NCI-H1417 treated with DMSO at 0.1 percent for 48 hours (cell line): ENCODE measurements at regions not wholly inside any gene's neighbourhood (a gene's known extent, or its start where the extent isn't known, plus 50 kb on each side); places are given as distances from the start of the nearest gene placed in this dataset.

Experiments used
- DNase-seq: peaks from one replicate; lab custom pipeline; 2025; lab: John Stamatoyannopoulos, UW

GRCh38 chr18:73735836-73736235 is 411.8 kb downstream of the FBXO15 start:
- no peak for DNase-seq

GRCh38 chr18:73733806-73734314 is 413.8 kb downstream of the FBXO15 start:
- DNase-seq = no peak

GRCh38 chr18:73733376-73733775 is 414.3 kb downstream of the FBXO15 start:
- no peak for DNase-seq

- DNase-seq = no peak
Measured at GRCh38 chr18:73728657-73729056, 419.0 kb downstream of the FBXO15 start.

GRCh38 chr18:73724958-73725357 is 422.7 kb downstream of the FBXO15 start:
- DNase-seq = no peak

- DNase-seq = no peak
Measured at GRCh38 chr18:73719611-73720010, 428.0 kb downstream of the FBXO15 start.

- DNase-seq = no peak
Measured at GRCh38 chr18:73717570-73717969, 430.1 kb downstream of the FBXO15 start.

- no peak for DNase-seq
Measured at GRCh38 chr18:73715210-73715670, 432.4 kb downstream of the FBXO15 start.

- DNase-seq = no peak
Measured at GRCh38 chr18:73714466-73714865, 433.2 kb downstream of the FBXO15 start.

GRCh38 chr18:73711256-73711655 is 436.4 kb downstream of the FBXO15 start:
- no peak for DNase-seq

GRCh38 chr18:73708591-73708990 is 439.0 kb downstream of the FBXO15 start:
- DNase-seq = no peak

GRCh38 chr18:73707035-73707434 is 440.6 kb downstream of the FBXO15 start:
- DNase-seq = no peak

GRCh38 chr18:73697353-73697752 is 450.3 kb downstream of the FBXO15 start:
- no peak for DNase-seq

GRCh38 chr18:73696698-73697097 is 450.9 kb downstream of the FBXO15 start:
- DNase-seq = no peak

GRCh38 chr18:73696171-73696570 is 451.5 kb downstream of the FBXO15 start:
- DNase-seq = no peak

- DNase-seq = no peak
Measured at GRCh38 chr18:73693091-73693490, 454.5 kb downstream of the FBXO15 start.

GRCh38 chr18:73691624-73692023 is 456.0 kb downstream of the FBXO15 start:
- no peak for DNase-seq

GRCh38 chr18:73691118-73691517 is 456.5 kb downstream of the FBXO15 start:
- no peak for DNase-seq

GRCh38 chr18:73690222-73690621 is 457.4 kb downstream of the FBXO15 start:
- DNase-seq = no peak

GRCh38 chr18:73688851-73689711 is 458.6 kb downstream of the FBXO15 start:
- DNase-seq = no peak

GRCh38 chr18:73688161-73688560 is 459.5 kb downstream of the FBXO15 start:
- no peak for DNase-seq

- no peak for DNase-seq
Measured at GRCh38 chr18:73684647-73685046, 463.0 kb downstream of the FBXO15 start.

- DNase-seq = no peak
Measured at GRCh38 chr18:73683409-73684238, 464.0 kb downstream of the FBXO15 start.
